HG03175 (cell line): ENCODE measurements at regions not wholly inside any gene's neighbourhood (a gene's known extent, or its start where the extent isn't known, plus 50 kb on each side); places are given as distances from the start of the nearest gene placed in this dataset.

Experiments used
- ATAC-seq: cut with Tn5 transposase; IDR thresholded peaks from one replicate; pipeline ENCODE4 v1.9.1; 2021; ENCODE audit warnings: mild to moderate bottlenecking, moderate library complexity; ENCODE audit not compliant: unreplicated experiment

DNA sequence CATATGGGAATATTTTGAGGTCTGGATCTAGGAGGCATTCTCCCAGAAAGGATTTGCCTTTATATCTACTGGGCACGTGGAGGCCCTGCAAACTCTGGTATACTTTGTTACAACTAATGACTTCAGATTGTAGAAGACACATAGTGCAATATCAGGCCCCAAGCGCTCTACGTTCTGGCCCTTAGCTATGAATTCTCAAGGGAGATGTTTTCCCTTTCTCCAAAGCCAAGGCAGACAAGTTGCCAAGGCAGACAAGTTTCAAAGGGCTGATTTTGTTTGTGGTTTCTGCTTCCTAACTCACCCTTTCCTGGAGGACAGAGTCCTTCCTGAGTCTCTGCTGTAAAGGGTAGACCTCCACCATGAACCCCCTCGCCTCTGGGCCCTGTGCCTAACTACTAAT is 99.4 kb upstream of the CTTNBP2 start:
- no peak for ATAC-seq

DNA sequence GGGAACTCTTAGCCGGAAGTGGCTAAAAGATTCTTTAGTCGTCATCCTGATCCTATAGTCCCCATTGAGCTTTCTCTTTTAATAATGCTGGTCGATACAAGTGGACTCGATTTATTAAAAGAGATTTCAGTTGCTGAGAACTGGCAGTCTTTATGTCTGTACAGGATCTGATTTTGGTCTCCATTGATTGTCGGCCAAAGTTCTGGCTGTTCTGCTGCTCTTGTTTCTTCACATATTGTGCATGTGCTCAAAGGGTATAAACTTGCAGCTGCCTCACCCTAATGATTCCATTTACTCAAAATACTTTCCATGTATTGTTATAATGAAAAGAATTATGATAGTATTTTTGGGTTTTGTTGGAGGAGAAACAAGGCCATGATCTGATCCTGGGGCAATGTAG is 100.7 kb upstream of the CTTNBP2 start:
- ATAC-seq, result no peak

DNA sequence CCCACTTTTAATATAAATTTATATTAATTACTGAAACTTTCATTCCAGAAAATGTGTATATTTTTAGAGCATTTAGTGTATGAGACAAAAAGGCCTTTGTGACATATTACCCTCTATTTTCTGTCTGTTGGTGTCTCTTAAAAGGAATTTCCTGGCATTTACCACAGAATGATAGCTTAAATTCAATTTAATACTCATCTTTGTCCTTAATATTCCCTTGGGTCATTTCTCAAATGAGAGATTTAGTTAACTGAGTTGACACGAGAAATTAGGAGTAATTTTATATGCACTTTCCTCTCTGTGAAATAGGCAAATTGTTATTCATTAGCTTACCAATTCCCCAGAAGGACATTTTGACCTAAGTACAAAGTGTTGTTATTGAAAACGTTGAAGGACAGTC is 101.7 kb upstream of the CTTNBP2 start:
- no peak for ATAC-seq

DNA sequence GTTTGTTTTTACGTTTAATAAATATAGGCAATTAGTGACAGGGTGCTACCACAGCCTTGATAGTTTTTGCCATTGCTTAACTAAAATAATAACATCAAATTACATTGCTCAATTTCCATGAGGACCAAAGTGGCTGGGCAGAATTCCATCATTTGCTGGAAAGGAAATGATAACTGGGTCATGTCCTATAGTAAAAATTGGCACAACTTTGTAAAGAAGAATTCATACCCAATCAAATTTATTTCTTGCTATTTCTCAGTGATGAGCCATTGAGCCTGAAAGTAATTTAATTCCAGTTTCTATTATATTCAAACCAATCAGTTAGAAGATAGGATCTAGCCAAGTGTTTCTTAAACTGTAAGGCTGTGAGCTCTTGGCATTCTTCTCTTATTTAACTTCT is 102.2 kb upstream of the CTTNBP2 start:
- ATAC-seq, result no peak

DNA sequence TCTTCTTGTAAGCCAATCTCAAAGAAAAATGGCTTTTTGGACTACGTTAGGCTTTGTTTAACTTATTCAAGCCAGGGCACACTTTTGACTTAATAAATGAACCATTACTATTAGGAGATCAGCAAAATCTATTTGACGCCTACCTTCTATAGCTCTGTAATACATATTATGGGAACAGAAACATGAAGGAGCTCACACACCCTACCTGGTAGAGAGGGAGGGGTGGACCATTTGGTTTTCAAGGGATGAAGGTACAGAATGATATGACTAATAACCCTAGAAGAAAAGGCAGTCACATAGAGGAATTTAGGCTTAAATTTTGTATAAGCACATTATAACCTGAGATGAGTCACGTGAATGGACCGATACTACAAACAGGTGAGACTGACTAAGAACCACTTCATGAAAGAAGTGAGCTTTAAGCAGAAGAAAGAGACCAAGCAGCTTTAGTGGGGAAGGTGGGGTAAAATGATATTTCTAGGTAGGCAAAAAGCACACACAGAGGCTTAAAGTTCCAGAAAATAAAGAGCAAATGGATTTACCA is 106.8 kb upstream of the CTTNBP2 start:
- ATAC-seq, result no peak

DNA sequence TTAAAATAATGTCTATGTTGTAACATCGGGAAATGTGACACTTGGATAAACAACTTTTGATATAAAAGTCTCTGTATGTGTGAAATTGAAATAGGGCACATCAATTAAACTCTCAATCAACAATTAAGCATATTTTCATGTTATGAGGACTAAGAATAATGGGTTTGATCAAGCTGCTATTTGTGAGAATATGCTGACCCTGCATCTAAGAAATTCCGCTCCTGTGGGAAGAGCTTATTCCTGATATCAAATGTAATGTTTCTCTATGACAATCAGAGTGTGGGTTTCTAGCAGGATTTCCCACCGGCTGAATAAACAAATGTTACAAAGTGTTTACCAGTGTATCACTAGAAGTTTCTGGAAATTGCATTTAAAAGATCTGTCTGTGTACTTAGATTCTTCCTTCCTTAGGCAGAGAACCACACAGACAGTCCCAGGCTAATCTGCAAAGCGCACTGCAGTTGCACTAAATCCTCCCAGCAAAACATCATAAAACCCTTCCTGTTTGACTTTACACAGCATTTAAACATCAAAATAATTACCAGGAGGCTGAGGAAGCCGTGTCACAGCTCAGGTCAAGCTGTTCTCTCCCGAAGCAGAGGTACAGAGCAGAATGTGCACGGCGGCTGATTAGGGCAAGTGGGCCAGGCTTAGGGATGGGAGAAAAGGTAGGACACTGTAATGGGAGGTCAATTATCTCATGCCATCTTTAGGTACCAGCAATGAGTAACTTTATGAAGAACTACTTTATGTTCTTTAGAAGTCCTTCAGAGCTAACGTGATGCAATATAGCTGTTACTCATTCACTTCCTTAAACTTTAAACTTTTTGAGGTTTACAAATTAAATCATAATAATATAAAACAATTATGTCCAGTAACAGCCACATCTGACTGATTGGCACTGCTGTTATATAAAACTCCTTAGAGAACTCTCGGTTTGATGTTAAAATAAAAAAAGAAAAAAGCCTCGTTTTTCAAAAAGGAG is 109.1 kb upstream of the CTTNBP2 start:
- no peak for ATAC-seq

DNA sequence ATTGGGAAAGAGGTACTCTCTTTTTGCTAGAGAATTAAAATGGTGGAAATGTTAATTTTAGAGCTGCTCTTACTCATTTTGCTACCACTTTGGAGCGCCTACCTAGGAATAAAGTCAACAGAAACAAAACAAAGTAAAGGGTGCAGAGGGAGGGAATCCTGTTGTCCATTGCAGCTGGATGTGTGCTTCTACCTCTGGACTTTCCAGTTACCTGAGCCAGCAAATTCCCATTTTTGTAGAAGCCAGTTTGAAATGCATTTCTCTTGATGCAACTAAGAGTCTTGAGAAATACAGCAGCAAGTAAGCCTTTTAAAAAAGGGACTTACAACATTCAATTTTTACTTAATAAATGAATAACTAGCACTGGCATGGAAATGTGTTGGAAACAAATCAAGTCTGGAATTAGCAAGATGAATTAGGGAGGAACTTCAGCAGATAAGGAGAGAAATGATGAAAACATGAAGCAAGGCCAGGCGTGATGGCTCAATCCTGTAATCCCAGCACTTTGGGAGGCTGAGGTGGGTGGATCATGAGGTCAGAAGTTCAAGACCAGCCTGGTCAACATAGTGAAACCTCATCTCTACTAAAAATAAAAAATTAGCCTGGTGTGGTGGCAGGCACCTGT is 113.5 kb upstream of the CTTNBP2 start:
- ATAC-seq, result no peak

DNA sequence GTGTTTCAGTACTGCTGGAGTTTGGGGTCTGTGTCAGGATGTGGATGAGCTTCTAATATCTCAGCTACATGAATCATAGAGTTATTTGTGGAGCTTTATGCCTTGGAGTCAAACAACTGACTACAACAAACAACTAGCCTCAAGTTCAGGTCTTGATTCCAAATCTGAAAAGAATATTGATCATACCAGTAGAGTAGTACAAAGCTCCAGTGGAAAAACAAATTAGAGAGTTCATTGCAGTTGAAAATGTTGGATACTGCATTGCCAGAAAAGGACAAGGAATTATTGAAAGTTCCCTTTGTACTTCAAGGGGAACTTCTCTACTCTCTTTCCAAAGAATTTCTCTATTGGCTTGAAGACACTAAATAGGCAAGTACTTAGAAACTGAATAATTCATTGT is 117.6 kb upstream of the CTTNBP2 start:
- no peak for ATAC-seq

DNA sequence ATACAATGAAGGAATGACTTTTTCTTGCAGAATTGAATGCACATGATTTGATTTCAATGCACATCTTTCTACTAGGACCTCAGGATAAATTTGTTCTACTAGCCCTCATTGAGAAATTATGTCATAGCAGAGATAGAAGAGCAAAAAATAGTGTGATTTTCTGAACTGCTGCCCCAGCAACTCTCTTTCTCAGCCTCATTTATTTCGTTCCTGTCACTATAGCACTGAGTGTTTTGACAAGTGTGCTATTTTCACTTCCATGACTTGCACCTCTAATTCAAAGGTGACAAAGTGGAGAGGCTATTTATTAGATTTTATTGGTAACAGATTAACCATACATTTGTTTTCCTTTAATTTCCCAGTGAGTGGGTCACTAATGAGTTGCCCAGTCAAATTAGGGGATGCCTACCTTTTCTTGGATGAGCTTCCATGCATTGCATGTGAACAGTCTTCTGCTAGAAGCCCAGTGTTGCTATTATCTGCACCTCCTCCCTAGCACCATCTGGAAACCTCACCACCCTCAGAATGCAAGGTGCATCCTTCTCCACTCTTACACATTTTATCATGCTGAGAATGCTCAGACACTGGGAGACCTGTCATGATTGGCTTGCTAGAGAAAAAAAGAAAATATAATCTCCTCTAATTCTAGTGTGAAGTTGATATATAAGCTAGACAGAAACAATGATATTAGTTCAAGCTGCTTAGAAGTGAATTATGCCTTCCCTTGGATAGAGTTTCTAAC is 119.6 kb upstream of the CTTNBP2 start:
- ATAC-seq, result no peak

DNA sequence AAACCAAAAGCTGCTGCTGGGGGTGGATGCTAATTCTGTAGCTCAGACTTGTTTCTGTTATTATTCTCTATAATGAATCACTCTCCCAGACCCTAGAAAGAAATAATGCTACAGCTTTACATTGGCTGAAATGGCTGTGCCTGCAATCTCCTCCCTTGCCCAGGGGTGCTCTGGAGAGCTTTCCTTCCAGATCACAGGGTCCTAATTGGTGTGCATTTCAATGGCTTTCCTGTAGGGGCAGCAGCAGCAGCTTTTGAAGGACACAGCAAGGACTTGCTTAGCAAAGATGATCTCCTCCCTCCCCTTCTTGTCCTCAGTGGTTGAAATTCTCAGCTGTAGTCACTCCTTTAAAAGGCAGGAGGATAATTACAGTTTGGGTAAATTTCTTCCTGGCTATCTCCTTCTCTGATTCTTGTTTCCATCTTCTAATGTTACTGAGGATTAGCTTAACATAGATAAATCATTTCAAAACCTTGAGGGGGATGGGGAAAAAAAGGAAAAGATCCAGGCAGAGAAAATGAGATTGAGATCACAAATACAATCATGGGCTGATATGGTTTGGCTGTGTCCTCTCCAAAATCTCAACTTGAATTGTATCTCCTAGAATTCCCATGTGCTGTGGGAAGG is 120.2 kb upstream of the CTTNBP2 start:
- peak; percentile 99 for ATAC-seq

DNA sequence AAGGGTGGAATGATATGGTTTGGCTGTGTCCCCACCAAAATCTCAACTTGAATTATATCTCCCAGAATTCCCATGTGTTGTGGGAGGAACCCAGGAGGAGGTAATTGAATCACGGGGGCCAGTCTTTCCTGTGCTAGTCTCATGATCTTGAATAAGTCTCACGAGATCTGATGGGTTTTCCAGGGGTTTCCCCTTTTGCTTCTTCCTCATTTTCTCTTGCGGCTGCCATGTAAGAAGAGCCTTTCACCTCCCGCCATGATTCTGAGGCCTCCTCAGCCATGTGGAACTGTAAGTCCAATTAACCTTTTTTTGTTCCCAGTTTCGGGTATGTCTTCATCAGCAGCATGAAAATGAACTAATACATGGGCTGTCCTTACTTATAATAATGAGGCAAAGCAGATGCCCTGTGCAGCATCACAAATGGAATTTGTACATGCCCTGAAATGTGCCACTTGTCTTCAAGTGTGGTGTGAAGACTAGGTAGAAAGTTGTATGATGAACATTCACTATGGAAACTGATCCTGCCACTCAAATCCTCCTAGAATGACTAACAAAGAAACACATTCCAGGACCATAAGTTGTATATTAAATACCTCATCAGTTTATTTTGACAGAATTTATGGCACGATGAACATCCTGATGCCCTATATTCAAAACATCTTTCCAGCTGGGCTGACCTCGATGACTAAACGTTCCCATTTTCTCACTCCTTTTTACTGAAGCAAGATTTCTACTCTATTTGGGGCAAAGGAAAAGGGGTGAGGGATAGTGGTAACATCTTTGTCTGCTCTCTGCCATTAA is 122.8 kb upstream of the CTTNBP2 start:
- ATAC-seq, result no peak

DNA sequence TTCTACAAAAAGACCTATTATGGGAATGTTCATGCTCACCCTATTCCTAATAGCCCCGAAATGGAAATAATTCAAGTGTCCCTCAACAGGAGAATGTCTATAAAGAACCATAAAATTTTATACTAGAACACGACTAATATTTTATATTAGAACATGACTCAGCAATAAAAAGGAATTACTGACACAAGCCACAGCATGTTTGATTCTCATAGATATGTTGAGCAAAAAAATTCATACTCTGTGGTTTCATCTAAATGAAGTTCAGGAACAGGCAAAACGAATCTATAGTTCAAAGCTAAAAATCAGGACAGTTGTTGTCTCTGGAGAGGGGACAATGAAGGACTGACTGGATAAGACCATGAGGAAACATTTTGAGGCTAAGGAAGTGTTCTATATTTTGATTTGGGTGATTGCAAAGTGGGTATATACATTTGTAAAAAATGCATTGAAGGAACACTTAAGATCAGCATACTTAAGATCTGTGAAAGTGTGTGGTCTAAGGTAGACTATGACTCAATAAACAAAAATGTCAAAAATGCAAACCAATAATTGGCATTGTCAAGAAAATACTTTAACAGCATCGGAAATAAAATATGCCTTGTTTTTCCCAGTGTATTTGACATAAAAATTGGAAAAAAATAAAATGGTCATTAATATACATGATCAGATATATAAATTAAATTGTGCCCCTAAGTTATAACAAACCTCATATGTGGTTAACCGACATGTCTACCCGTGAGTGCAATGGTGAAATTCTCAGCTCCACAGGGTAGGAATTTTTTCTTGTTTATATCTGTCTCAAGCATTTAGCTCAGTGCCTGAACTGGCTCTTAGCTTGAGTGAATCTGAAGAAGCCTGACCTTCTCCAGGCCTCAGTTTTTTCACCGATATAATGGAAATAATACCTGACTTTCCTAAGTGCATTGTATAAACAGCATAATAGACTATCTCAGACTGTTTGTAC is 124.9 kb upstream of the CTTNBP2 start:
- no peak for ATAC-seq

DNA sequence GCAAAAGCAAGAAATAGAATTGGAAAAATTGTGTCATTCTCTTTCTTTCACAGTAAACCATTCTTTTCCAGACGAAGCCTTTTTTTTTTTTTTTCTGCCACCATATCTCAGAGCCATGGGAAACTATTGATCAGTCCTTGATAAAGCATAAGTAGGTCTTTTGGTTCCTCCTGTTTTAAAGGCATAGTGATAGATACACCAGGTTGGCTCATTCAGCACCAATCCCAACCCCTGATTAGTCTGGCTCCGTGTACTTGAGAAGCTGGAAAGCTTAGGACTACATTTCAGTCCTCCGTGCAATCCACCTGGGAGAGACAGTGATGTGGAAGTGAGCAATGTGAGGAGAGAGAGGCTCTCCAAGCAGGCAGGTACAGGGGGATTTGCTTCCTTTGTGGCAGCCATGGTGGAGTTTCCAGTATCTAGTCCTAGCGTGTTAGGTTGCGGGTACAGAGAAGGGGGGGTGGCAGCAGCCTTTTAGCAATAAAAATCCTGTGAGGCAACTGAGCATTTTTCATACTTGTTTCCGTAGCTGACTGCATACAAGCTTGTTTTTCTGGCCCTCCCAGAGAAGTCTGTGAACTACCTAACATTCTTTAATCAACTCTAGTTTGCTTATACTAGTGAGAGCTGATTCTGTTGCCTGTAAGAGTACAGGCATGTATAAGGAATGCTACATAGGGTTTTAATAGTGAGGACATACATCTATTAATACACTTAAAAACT is 127.4 kb upstream of the CTTNBP2 start:
- ATAC-seq, result no peak

DNA sequence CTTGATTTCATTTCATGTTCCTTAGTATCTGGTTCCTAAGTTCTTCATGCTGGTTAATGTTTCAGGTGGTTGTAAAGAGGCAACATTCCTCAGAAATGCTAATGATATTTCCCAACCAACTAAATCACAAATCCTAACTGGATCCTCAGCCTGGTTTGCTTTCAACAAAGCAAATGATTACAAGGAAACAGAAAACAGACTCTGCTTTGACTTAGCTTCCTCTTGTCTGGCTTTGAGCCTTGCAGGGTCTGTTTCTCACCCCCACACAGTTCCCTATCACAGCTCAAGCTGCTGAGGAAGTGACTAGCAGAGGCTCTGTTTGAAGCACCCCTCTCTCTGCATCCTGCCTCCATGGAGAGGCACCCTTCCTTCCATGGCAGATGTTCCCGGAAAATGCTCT is 130.2 kb upstream of the CTTNBP2 start:
- ATAC-seq, result no peak

DNA sequence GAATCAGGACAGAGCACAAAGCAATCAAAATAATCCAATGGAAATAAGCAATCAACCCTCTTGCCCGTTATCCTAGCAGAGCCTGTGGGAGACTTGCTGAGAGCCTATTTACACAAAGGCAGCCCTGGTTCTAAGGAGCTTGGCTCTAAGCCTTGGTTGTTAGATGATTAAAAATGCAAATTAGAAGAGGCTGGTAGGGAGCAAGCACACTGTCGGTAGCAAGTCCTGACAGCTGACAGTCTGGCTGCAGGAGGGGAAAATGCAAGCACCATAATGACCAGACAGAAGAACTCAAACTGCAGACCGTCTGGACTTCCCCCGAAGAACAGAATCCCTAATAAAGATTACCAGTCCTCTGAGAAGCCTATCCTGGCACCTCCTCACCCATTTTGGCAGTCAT is 131.8 kb upstream of the CTTNBP2 start:
- ATAC-seq, result no peak

DNA sequence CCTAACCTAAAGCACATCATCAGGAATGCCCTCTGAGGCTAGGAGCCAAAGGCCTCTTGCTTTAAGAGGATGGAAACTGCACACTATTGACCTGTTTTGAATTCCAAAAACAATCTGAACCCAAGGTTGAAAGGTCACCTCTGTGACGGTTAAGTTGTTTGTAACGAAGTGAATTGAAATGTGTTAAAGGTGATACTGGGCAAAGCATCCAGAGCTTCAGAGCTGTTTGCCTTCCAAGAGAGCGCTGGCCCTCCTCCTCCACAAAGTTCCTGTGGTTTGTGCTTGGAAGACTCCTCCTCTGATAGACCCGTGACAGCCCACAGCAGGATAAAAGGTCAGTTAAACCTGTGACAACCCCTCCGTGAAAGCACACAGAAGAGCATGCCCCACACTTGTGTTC is 133.7 kb upstream of the CTTNBP2 start:
- no peak for ATAC-seq

DNA sequence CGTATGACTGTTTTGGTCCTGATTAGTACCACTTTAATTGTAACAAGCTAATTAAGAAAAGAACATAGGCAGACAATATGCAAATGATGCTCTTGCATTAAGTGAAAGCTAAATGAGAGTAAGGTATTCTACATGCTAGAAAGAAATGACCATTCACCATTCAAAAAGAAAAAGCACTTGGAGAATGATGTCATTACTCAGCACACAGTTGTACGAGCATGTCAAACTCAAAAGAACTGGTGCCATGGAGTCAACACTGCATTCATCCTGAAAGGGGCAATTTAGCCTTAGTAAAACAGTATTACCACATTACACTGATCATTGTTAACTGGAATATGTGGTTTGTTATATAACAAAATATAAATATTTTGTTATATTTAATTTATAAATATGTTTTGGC is 136.2 kb upstream of the CTTNBP2 start:
- ATAC-seq, result no peak

DNA sequence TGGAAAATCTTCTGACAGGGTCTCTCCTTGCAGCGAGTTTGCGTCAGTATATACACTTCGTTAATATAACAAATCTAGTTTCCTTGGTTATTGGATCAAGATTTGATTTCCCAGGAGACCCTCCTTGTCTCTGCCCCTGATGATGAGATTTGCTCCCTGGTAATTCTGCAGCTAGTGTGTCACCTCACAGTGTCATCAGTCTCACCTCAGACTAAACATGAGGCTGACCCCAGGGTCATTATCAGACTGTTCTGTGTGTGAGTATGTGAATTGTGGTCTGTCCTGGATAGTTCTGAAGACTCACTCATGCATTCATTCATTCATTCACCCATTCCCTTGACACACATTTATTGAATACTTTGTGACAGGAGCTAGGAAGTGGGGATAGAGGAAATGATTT is 138.4 kb upstream of the CTTNBP2 start:
- no peak for ATAC-seq
